Nephron progenitor cell (in vitro differentiated cells): ENCODE measurements at regions not wholly inside any gene's neighbourhood (a gene's known extent, or its start where the extent isn't known, plus 50 kb on each side); places are given as distances from the start of the nearest gene placed in this dataset.

Experiments used
- DNase-seq: peaks from one replicate; pipeline ENCODE4 v3.0.0; 2021
- H3K27ac Mint-ChIP-seq: 2 replicates; pipeline ENCODE4 v1.8.0; 2021; ENCODE audit warnings: mild to moderate bottlenecking, moderate library complexity, mixed read lengths
- H3K27me3 Mint-ChIP-seq: 2 replicates; pipeline ENCODE4 v1.8.0; 2021; ENCODE audit warnings: mild to moderate bottlenecking, low read depth, mixed read lengths; ENCODE audit not compliant: poor library complexity
- H3K36me3 Mint-ChIP-seq: 2 replicates; pipeline ENCODE4 v1.8.0; 2021; ENCODE audit warnings: low read depth, mixed read lengths
- H3K4me1 Mint-ChIP-seq: 2 replicates; pipeline ENCODE4 v1.8.0; 2021; ENCODE audit warnings: mixed read lengths
- H3K4me3 Mint-ChIP-seq: 2 replicates; pipeline ENCODE4 v1.8.0; 2021; ENCODE audit warnings: mild to moderate bottlenecking, moderate library complexity, mixed read lengths
- H3K9me3 Mint-ChIP-seq: 2 replicates; pipeline ENCODE4 v1.8.0; 2021; ENCODE audit warnings: mild to moderate bottlenecking, moderate library complexity, mixed read lengths
- CTCF ChIP-seq: fragments of 200-600 bp; sonication (generic); IDR thresholded peaks from 2 replicates; pipeline ENCODE4 v1.5.0; 2021; ENCODE audit warnings: antibody characterized with exemption

GRCh38 chr4:159410076-159410777, 307.3 kb downstream of the RAPGEF2 start:
- Mint-ChIP-seq H3K27me3 (no peaks in the 10 kb centered on the region), H3K4me1 (peaks cover 6% of the 10 kb centered on the region), H3K9me3 (no peaks in the 10 kb centered on the region), H3K27ac (no peak overlapping the region), H3K36me3 (no peaks in the 10 kb centered on the region), H3K4me3 (no peak overlapping the region)
- DNase-seq = no peak
- TF ChIP-seq CTCF = no peak

GRCh38 chr4:159410891-159411290, 308.0 kb downstream of the RAPGEF2 start:
- TF ChIP-seq CTCF = no peak
- H3K4me1 Mint-ChIP-seq = peaks cover 6% of the 10 kb centered on the region
- no peak overlapping the region for H3K4me3 Mint-ChIP-seq
- no peak for DNase-seq
- no peaks in the 10 kb centered on the region for H3K36me3 Mint-ChIP-seq
- H3K27me3 Mint-ChIP-seq = no peaks in the 10 kb centered on the region
- peaks cover 4% of the 10 kb centered on the region for H3K9me3 Mint-ChIP-seq
- no peak overlapping the region for H3K27ac Mint-ChIP-seq

- H3K27me3 Mint-ChIP-seq = no peaks in the 10 kb centered on the region
- H3K27ac Mint-ChIP-seq = no peak overlapping the region
- no peak overlapping the region for H3K4me3 Mint-ChIP-seq
- peaks cover 23% of the 10 kb centered on the region for H3K9me3 Mint-ChIP-seq
- no peak for DNase-seq
- TF ChIP-seq CTCF = no peak
- H3K36me3 Mint-ChIP-seq = peaks cover 7% of the 10 kb centered on the region
- peaks cover 12% of the 10 kb centered on the region for H3K4me1 Mint-ChIP-seq
These were observed 310.5 kb downstream of the RAPGEF2 start for GRCh38 chr4:159413306-159413943.

GRCh38 chr4:159414305-159414704, 311.4 kb downstream of the RAPGEF2 start:
- no peak for TF ChIP-seq CTCF
- H3K36me3 Mint-ChIP-seq = peaks cover 7% of the 10 kb centered on the region
- no peak overlapping the region for H3K27ac Mint-ChIP-seq
- H3K9me3 Mint-ChIP-seq = peaks cover 32% of the 10 kb centered on the region
- DNase-seq = no peak
- H3K4me1 Mint-ChIP-seq = peaks cover 12% of the 10 kb centered on the region
- no peaks in the 10 kb centered on the region for H3K27me3 Mint-ChIP-seq
- no peak overlapping the region for H3K4me3 Mint-ChIP-seq

GRCh38 chr4:159416073-159416472, 313.2 kb downstream of the RAPGEF2 start:
- peaks cover 7% of the 10 kb centered on the region for H3K36me3 Mint-ChIP-seq
- H3K27me3 Mint-ChIP-seq = no peaks in the 10 kb centered on the region
- H3K27ac Mint-ChIP-seq = no peak overlapping the region
- H3K4me3 Mint-ChIP-seq = no peak overlapping the region
- no peak for DNase-seq
- H3K9me3 Mint-ChIP-seq = peaks cover 42% of the 10 kb centered on the region
- H3K4me1 Mint-ChIP-seq = peaks cover 12% of the 10 kb centered on the region
- TF ChIP-seq CTCF = no peak

GRCh38 chr4:159416996-159417395, 314.1 kb downstream of the RAPGEF2 start:
- DNase-seq = no peak
- peak overlapping the region; percentile 55 for H3K27ac Mint-ChIP-seq
- H3K36me3 Mint-ChIP-seq = peaks cover 7% of the 10 kb centered on the region
- no peak for TF ChIP-seq CTCF
- H3K4me1 Mint-ChIP-seq = peaks cover 12% of the 10 kb centered on the region
- no peaks in the 10 kb centered on the region for H3K27me3 Mint-ChIP-seq
- H3K9me3 Mint-ChIP-seq = peaks cover 42% of the 10 kb centered on the region
- no peak overlapping the region for H3K4me3 Mint-ChIP-seq
